Trophoblast cell (in vitro differentiated cells and primary cell): ENCODE measurements at regions not wholly inside any gene's neighbourhood (a gene's known extent, or its start where the extent isn't known, plus 50 kb on each side); places are given as distances from the start of the nearest gene placed in this dataset.

Source experiments
- DNase-seq, 2 donors: peaks; one replicate each; pipeline ENCODE4 v3.0.0-alpha.2; 2016
- H2AFZ ChIP-seq: 2 replicates; pipeline ENCODE4 v1.6.1; 2013; ENCODE audit warnings: low read length, moderate library complexity, mild to moderate bottlenecking; ENCODE audit not compliant: insufficient read depth, poor library complexity
- H2AK5ac ChIP-seq: 2 replicates; pipeline ENCODE4 v1.6.1; 2013; ENCODE audit warnings: mild to moderate bottlenecking, low read length
- H2BK120ac ChIP-seq: 2 replicates; pipeline ENCODE4 v1.6.1; 2013; ENCODE audit warnings: low read length, mild to moderate bottlenecking, moderate library complexity; ENCODE audit not compliant: insufficient read depth, poor library complexity
- H2BK12ac ChIP-seq: 2 replicates; pipeline ENCODE4 v1.6.1; 2013; ENCODE audit warnings: mild to moderate bottlenecking, low read length, moderate library complexity
- H2BK5ac ChIP-seq: 2 replicates; pipeline ENCODE4 v1.6.1; 2013; ENCODE audit warnings: low read length, low read depth, moderate library complexity, mild to moderate bottlenecking; ENCODE audit not compliant: poor library complexity
- H3K14ac ChIP-seq: 2 replicates; pipeline ENCODE4 v1.6.1; 2013; ENCODE audit warnings: mild to moderate bottlenecking, low read length
- H3K18ac ChIP-seq: 2 replicates; pipeline ENCODE4 v1.6.1; 2013; ENCODE audit warnings: mild to moderate bottlenecking, low read length
- H3K23ac ChIP-seq: 2 replicates; pipeline ENCODE4 v1.6.1; 2013; ENCODE audit warnings: low read length
- H3K27ac ChIP-seq: 2 replicates; pipeline ENCODE4 v1.5.1; 2013; ENCODE audit warnings: low read depth, mild to moderate bottlenecking, inconsistent platforms, low read length, moderate library complexity
- H3K27me3 ChIP-seq: 2 replicates; pipeline ENCODE4 v1.6.1; 2013; ENCODE audit warnings: inconsistent platforms, mild to moderate bottlenecking, low read length, moderate library complexity; ENCODE audit not compliant: insufficient read depth
- H3K36me3 ChIP-seq, 2 experiments: 1 replicate in 1 of 2; 2 replicates in 1 of 2; pipeline ENCODE4 v1.6.1; 2013; ENCODE audit warnings: low read length in 2 of 2, mild to moderate bottlenecking in 2 of 2, moderate library complexity in 1 of 2; ENCODE audit not compliant: insufficient read depth in 2 of 2, control insufficient read depth in 1 of 2
- H3K4ac ChIP-seq: 2 replicates; pipeline ENCODE4 v1.6.1; 2013; ENCODE audit warnings: low read depth, mild to moderate bottlenecking, low read length, moderate library complexity
- H3K4me1 ChIP-seq, 2 experiments: 1 replicate in 1 of 2; 2 replicates in 1 of 2; pipeline ENCODE4 v1.6.1; 2013; ENCODE audit warnings: low read length in 2 of 2, mild to moderate bottlenecking in 2 of 2, moderate library complexity in 1 of 2; ENCODE audit not compliant: insufficient read depth in 2 of 2, control insufficient read depth in 1 of 2
- H3K4me2 ChIP-seq: 2 replicates; pipeline ENCODE4 v1.6.1; 2013; ENCODE audit warnings: inconsistent platforms, mild to moderate bottlenecking, low read length, moderate library complexity
- H3K4me3 ChIP-seq: 2 replicates; pipeline ENCODE4 v1.5.1; 2013; ENCODE audit warnings: mild to moderate bottlenecking, low read depth, low read length, inconsistent platforms
- H3K79me1 ChIP-seq: one replicate; pipeline ENCODE4 v1.6.1; 2013; ENCODE audit warnings: low read length
- H3K79me2 ChIP-seq: 2 replicates; pipeline ENCODE4 v1.6.1; 2013; ENCODE audit warnings: low read length, mild to moderate bottlenecking; ENCODE audit not compliant: control insufficient read depth, insufficient read depth, poor library complexity
- H3K9ac ChIP-seq: 2 replicates; pipeline ENCODE4 v1.6.1; 2013; ENCODE audit warnings: mild to moderate bottlenecking, low read length
- H3K9me3 ChIP-seq: 2 replicates; pipeline ENCODE4 v1.6.1; 2013; ENCODE audit warnings: low read depth, mild to moderate bottlenecking, control low read depth, inconsistent platforms, low read length; ENCODE audit not compliant: insufficient read depth
- H4K12ac ChIP-seq: 2 replicates; pipeline ENCODE4 v1.6.1; 2013; ENCODE audit warnings: low read depth, mild to moderate bottlenecking, low read length, moderate library complexity
- H4K8ac ChIP-seq: 2 replicates; pipeline ENCODE4 v1.6.1; 2013; ENCODE audit warnings: low read depth, mild to moderate bottlenecking, low read length, moderate library complexity
- H4K91ac ChIP-seq: one replicate; pipeline ENCODE4 v1.6.1; 2013; ENCODE audit warnings: low read depth, mild to moderate bottlenecking, low read length, moderate library complexity
- WGBS: extraction: QIAGEN DNeasy Blood & Tissue Kit; methylation state at CpG from one replicate; pipeline ENCODE4 v1.1.7; 2013; ENCODE audit warnings: missing lambda C conversion rate; ENCODE audit not compliant: insufficient read length, insufficient coverage; ENCODE audit errors: extremely low coverage; 5-methylcytosine and 5-hydroxymethylcytosine counted together

- no peak for DNase-seq
- Histone ChIP-seq H3K4ac (no peak overlapping the region), H4K8ac (no peak overlapping the region), H2AFZ (no peak overlapping the region), H3K4me1 (no peaks in the 10 kb centered on the region), H2AK5ac (no peak overlapping the region), H3K9me3 (no peaks in the 10 kb centered on the region), H3K4me2 (no peak overlapping the region), H2BK5ac (no peak overlapping the region), H3K27me3 (no peaks in the 10 kb centered on the region), H3K4me3 (no peak overlapping the region), H3K27ac (no peak overlapping the region), H4K12ac (no peak overlapping the region), H3K79me1 (no peaks in the 10 kb centered on the region), H3K14ac (no peak overlapping the region), H4K91ac (no peak overlapping the region), H3K36me3 (no peaks in the 10 kb centered on the region), H3K79me2 (no peaks in the 10 kb centered on the region), H3K23ac (no peak overlapping the region), H2BK120ac (no peak overlapping the region), H3K18ac (no peak overlapping the region), H3K9ac (no peak overlapping the region), H2BK12ac (no peak overlapping the region)
Measured at GRCh38 chr5:85538362-85538761, 1079.4 kb upstream of the COX7C start.

- Histone ChIP-seq H3K23ac (no peak overlapping the region), H3K4me3 (no peak overlapping the region), H3K14ac (no peak overlapping the region), H3K79me1 (no peaks in the 10 kb centered on the region), H3K27ac (no peak overlapping the region), H3K4me1 (no peaks in the 10 kb centered on the region), H3K27me3 (no peaks in the 10 kb centered on the region), H3K9ac (no peak overlapping the region), H3K79me2 (no peaks in the 10 kb centered on the region), H3K18ac (no peak overlapping the region), H3K4ac (no peak overlapping the region), H2BK120ac (no peak overlapping the region), H3K9me3 (no peaks in the 10 kb centered on the region), H2BK12ac (no peak overlapping the region), H4K12ac (no peak overlapping the region), H2BK5ac (no peak overlapping the region), H2AFZ (no peak overlapping the region), H4K8ac (no peak overlapping the region), H4K91ac (no peak overlapping the region), H3K4me2 (no peak overlapping the region), H3K36me3 (no peaks in the 10 kb centered on the region), H2AK5ac (no peak overlapping the region)
- WGBS = no CpG with 5 or more reads among the region's 2 CpGs
- DNase-seq = no peak
Measured at GRCh38 chr5:85545129-85545528, 1072.6 kb upstream of the COX7C start.

- Histone ChIP-seq H4K91ac (no peak overlapping the region), H2BK120ac (no peak overlapping the region), H3K9me3 (no peaks in the 10 kb centered on the region), H3K14ac (no peak overlapping the region), H3K4me3 (no peak overlapping the region), H3K4ac (no peak overlapping the region), H3K23ac (no peak overlapping the region), H3K4me2 (no peak overlapping the region), H3K36me3 (no peaks in the 10 kb centered on the region), H3K18ac (no peak overlapping the region), H4K12ac (no peak overlapping the region), H2BK5ac (no peak overlapping the region), H3K4me1 (no peaks in the 10 kb centered on the region), H3K27me3 (no peaks in the 10 kb centered on the region), H3K27ac (no peak overlapping the region), H3K9ac (no peak overlapping the region), H2AK5ac (no peak overlapping the region), H3K79me2 (no peaks in the 10 kb centered on the region), H2AFZ (no peak overlapping the region), H4K8ac (no peak overlapping the region), H3K79me1 (no peaks in the 10 kb centered on the region), H2BK12ac (no peak overlapping the region)
- DNase-seq = no peak
- no CpG with 5 or more reads among the region's 10 CpGs for WGBS
Measured at GRCh38 chr5:85549229-85549628, 1068.5 kb upstream of the COX7C start.

- H3K18ac ChIP-seq = no peak overlapping the region
- H3K9me3 ChIP-seq = no peaks in the 10 kb centered on the region
- no peak overlapping the region for H3K4me2 ChIP-seq
- no peaks in the 10 kb centered on the region for H3K4me1 ChIP-seq
- DNase-seq = no peak
- no peak overlapping the region for H3K14ac ChIP-seq
- H3K36me3 ChIP-seq = no peaks in the 10 kb centered on the region
- H4K12ac ChIP-seq = no peak overlapping the region
- H3K9ac ChIP-seq = no peak overlapping the region
- H4K91ac ChIP-seq = no peak overlapping the region
- no peak overlapping the region for H2BK5ac ChIP-seq
- no peak overlapping the region for H3K4me3 ChIP-seq
- H2BK120ac ChIP-seq = no peak overlapping the region
- H4K8ac ChIP-seq = no peak overlapping the region
- no peak overlapping the region for H3K27ac ChIP-seq
- H3K4ac ChIP-seq = no peak overlapping the region
- H2BK12ac ChIP-seq = no peak overlapping the region
- no peaks in the 10 kb centered on the region for H3K27me3 ChIP-seq
- WGBS = no CpG with 5 or more reads among the region's 24 CpGs
- no peak overlapping the region for H2AFZ ChIP-seq
- H3K79me1 ChIP-seq = no peaks in the 10 kb centered on the region
- no peak overlapping the region for H2AK5ac ChIP-seq
- H3K23ac ChIP-seq = no peak overlapping the region
- no peaks in the 10 kb centered on the region for H3K79me2 ChIP-seq
Measured at GRCh38 chr5:85549836-85550599, 1067.7 kb upstream of the COX7C start.
